Panc1 (cell line): ENCODE measurements at regions not wholly inside any gene's neighbourhood (a gene's known extent, or its start where the extent isn't known, plus 50 kb on each side); places are given as distances from the start of the nearest gene placed in this dataset.

Experiments used
- ATAC-seq: fragments of 200-7000 bp; cut with Tn5 transposase; 2 replicates; pipeline ENCODE4 v1.9.1; 2020; ENCODE audit warnings: mild to moderate bottlenecking, moderate library complexity
- BruUV-seq: library from RNA; stranded (reverse); fragments of 400-500 nt; replicated peaks from 2 replicates; lab custom pipeline; 2021; lab: Mats Ljungman, UMichigan
- CTCF ChIA-PET: fragments of 300-600 bp; sonication (Branson Sonifier 250); formaldehyde crosslinking; loops from one replicate; lab custom pipeline; 2022; ENCODE audit warnings: antibody characterized with exemption; lab: Charles Lee
- POLR2A ChIA-PET: fragments of 300-600 bp; sonication (Branson Sonifier 250); formaldehyde crosslinking; loops from one replicate; lab custom pipeline; 2022; ENCODE audit warnings: antibody characterized with exemption; lab: Charles Lee
- DNase-seq: peaks from one replicate; pipeline ENCODE4 v3.0.0-alpha.2; 2010; ENCODE audit warnings: low read depth, low spot score
- H3K27ac ChIP-seq: 2 replicates; pipeline ENCODE4 v1.5.1; 2011; ENCODE audit warnings: mild to moderate bottlenecking, low read length, inconsistent platforms
- H3K27me3 ChIP-seq: fragments of 200-500 bp; sonication (Bioruptor generic); 2 replicates; pipeline ENCODE4 v1.6.0; 2014; ENCODE audit warnings: low read length, inconsistent platforms; ENCODE audit not compliant: control insufficient read depth, insufficient read depth
- H3K36me3 ChIP-seq: fragments of 200-500 bp; sonication (Bioruptor generic); 2 replicates; pipeline ENCODE4 v1.5.1; 2014; ENCODE audit warnings: inconsistent platforms, mild to moderate bottlenecking, low read length, moderate library complexity; ENCODE audit not compliant: control insufficient read depth, insufficient read depth
- H3K4me1 ChIP-seq: 2 replicates; pipeline ENCODE4 v1.5.1; 2011; ENCODE audit warnings: inconsistent platforms, mild to moderate bottlenecking, low read length, moderate library complexity; ENCODE audit not compliant: control insufficient read depth, insufficient read depth
- H3K4me3 ChIP-seq, 2 experiments: 2 replicates each; pipeline ENCODE4 v1.5.1; 2011 to 2012; ENCODE audit warnings: low read depth in 2 of 2, low read length in 2 of 2, mild to moderate bottlenecking in 2 of 2, inconsistent platforms in 1 of 2, moderate library complexity in 1 of 2
- H3K9me3 ChIP-seq: fragments of 200-500 bp; sonication (Bioruptor generic); 2 replicates; pipeline ENCODE4 v1.5.1; 2014; ENCODE audit warnings: low read depth, mild to moderate bottlenecking, inconsistent platforms, low read length, moderate library complexity; ENCODE audit not compliant: control insufficient read depth, insufficient read depth
- CTCF ChIP-seq: fragments of 450-650 bp; IDR thresholded peaks from 2 replicates; pipeline ENCODE4 v1.5.1; 2017; ENCODE audit warnings: mild to moderate bottlenecking
- POLR2AphosphoS5 ChIP-seq: IDR thresholded peaks from 2 replicates; pipeline ENCODE4 v1.6.1; 2012; ENCODE audit warnings: mild to moderate bottlenecking, low read depth, low read length, moderate library complexity
- REST ChIP-seq, 2 experiments: IDR thresholded peaks; 2 replicates each; pipeline ENCODE4 v1.6.1; 2011 to 2012; ENCODE audit warnings: low read depth in 2 of 2, control low read depth in 1 of 2, low read length in 1 of 2, mild to moderate bottlenecking in 1 of 2, moderate library complexity in 1 of 2; ENCODE audit not compliant: insufficient read depth in 1 of 2
- SIN3A ChIP-seq: IDR thresholded peaks from 2 replicates; pipeline ENCODE4 v1.6.1; 2012; ENCODE audit warnings: low read depth, mild to moderate bottlenecking, low read length, moderate library complexity, borderline replicate concordance; ENCODE audit not compliant: insufficient read depth
- TCF7L2 ChIP-seq: IDR thresholded peaks from 2 replicates; pipeline ENCODE4 v1.6.1; 2011; ENCODE audit warnings: mild to moderate bottlenecking, low read depth, low read length, inconsistent platforms
- in situ Hi-C: cut with HindIII; loops from 2 replicates; pipeline ENCODE4 v1.10.0; 2016; ENCODE audit warnings: low sequenced_read_pairs, low pct_unique_long_range_greater_than_20kb
- intact Hi-C: fragments of 100-400 bp; cut with micrococcal nuclease; formaldehyde crosslinking; loops from one replicate; pipeline ENCODE4 v1.10.0; 2022; ENCODE audit not compliant: unreplicated experiment

- no peaks in the 10 kb centered on the region for H3K4me1 ChIP-seq
- TF ChIP-seq SIN3A (no peak), REST (IDR thresholded peaks at IDR 0.05; ENCODE audit: insufficient read depth in 1 of 2, low read depth in 2 of 2, low read length in 1 of 2) (no peak), TCF7L2 (no peak), POLR2AphosphoS5 (no peak), CTCF (no peak)
- H3K4me3 ChIP-seq: no peak overlapping the region
- H3K9me3 ChIP-seq: no peaks in the 10 kb centered on the region
- H3K27ac ChIP-seq: no peak overlapping the region
- intact Hi-C loops (no loop called here), in situ Hi-C loops (no loop called here)
- ATAC-seq (no peak), DNase-seq (no peak)
- H3K27me3 ChIP-seq: no peaks in the 10 kb centered on the region
- ChIA-PET POLR2A (no interaction called here), CTCF (no interaction called here)
- no peaks in the 10 kb centered on the region for H3K36me3 ChIP-seq
- no TSS peak for BruUV-seq
These were observed 173.4 kb upstream of the PFKP start for GRCh38 chr10:2893991-2894390.

- Histone ChIP-seq H3K36me3 (no peaks in the 10 kb centered on the region), H3K4me3 (no peak overlapping the region), H3K27ac (no peak overlapping the region), H3K27me3 (no peaks in the 10 kb centered on the region), H3K9me3 (no peaks in the 10 kb centered on the region), H3K4me1 (no peaks in the 10 kb centered on the region)
- no peak for ATAC-seq
- ChIA-PET CTCF (no interaction called here), POLR2A (no interaction called here)
- DNase-seq: no peak
- intact Hi-C loops (no loop called here), in situ Hi-C loops (no loop called here)
- TF ChIP-seq CTCF: no peak
- no peak for TF ChIP-seq TCF7L2
- no peak for TF ChIP-seq SIN3A
- no peak for TF ChIP-seq POLR2AphosphoS5
- TF ChIP-seq REST (IDR thresholded peaks at IDR 0.05; ENCODE audit: insufficient read depth in 1 of 2, low read depth in 2 of 2, low read length in 1 of 2): no peak
- BruUV-seq: no TSS peak
These were observed 174.0 kb upstream of the PFKP start for GRCh38 chr10:2893158-2893845.
